IMR-90 (cell line): ENCODE measurements at regions not wholly inside any gene's neighbourhood (a gene's known extent, or its start where the extent isn't known, plus 50 kb on each side); places are given as distances from the start of the nearest gene placed in this dataset.

Source experiments
- ATAC-seq: fragments of 200-7000 bp; cut with Tn5 transposase; 2 replicates; pipeline ENCODE4 v1.9.1; 2020; ENCODE audit warnings: low read depth, mild to moderate bottlenecking, moderate library complexity
- BruUV-seq: library from RNA; stranded (reverse); fragments of 400-500 nt; replicated peaks from 2 replicates; lab custom pipeline; 2021; lab: Mats Ljungman, UMichigan
- CTCF ChIA-PET: fragments of 300-600 bp; formaldehyde crosslinking; extraction: SDS; loops from one replicate; lab custom pipeline; 2021; ENCODE audit warnings: antibody characterized with exemption; lab: Yijun Ruan, JAX
- POLR2A ChIA-PET: fragments of 300-600 bp; sonication (Branson Sonifier 250); formaldehyde crosslinking; loops from one replicate; lab custom pipeline; 2022; ENCODE audit warnings: antibody characterized with exemption; ENCODE audit not compliant: unreplicated experiment; lab: Charles Lee
- DNase-seq: peaks from one replicate; pipeline ENCODE4 v3.0.0; 2013
- H2AFZ ChIP-seq: replicated peaks from 2 replicates; pipeline ENCODE3; 2013; ENCODE audit warnings: low read length, mild to moderate bottlenecking; ENCODE audit not compliant: poor library complexity
- H2AK5ac ChIP-seq: 2 replicates; pipeline ENCODE4 v1.6.1; 2013; ENCODE audit warnings: low read depth, low read length, inconsistent platforms
- H2AK9ac ChIP-seq: replicated peaks from 2 replicates; pipeline ENCODE3; 2013; ENCODE audit warnings: mild to moderate bottlenecking, low read depth, low read length, moderate library complexity; ENCODE audit not compliant: poor library complexity
- H2BK120ac ChIP-seq: 2 replicates; pipeline ENCODE4 v1.6.1; 2013; ENCODE audit warnings: low read depth, low read length, inconsistent platforms
- H2BK15ac ChIP-seq: 3 replicates; pipeline ENCODE4 v1.6.1; 2013; ENCODE audit warnings: low read depth, low read length, inconsistent platforms
- H2BK20ac ChIP-seq: 2 replicates; pipeline ENCODE4 v1.6.1; 2013; ENCODE audit warnings: low read depth, mild to moderate bottlenecking, inconsistent platforms, low read length, moderate library complexity
- H2BK5ac ChIP-seq: 2 replicates; pipeline ENCODE4 v1.6.1; 2013; ENCODE audit warnings: mild to moderate bottlenecking, low read depth, low read length, inconsistent platforms; ENCODE audit not compliant: poor library complexity, severe bottlenecking
- H3K14ac ChIP-seq: replicated peaks from 2 replicates; pipeline ENCODE4 v1.6.1; 2013; ENCODE audit warnings: low read depth, low read length, inconsistent platforms
- H3K18ac ChIP-seq: 2 replicates; pipeline ENCODE4 v1.6.1; 2013; ENCODE audit warnings: low read depth, low read length, control low read depth
- H3K23ac ChIP-seq: 2 replicates; pipeline ENCODE4 v1.6.1; 2013; ENCODE audit warnings: low read depth, low read length, inconsistent platforms
- H3K27ac ChIP-seq: 2 replicates; pipeline ENCODE4 v1.5.1; 2013; ENCODE audit warnings: mild to moderate bottlenecking, control low read depth, low read length; ENCODE audit not compliant: insufficient read depth
- H3K27me3 ChIP-seq: 2 replicates; pipeline ENCODE4 v1.6.1; 2013; ENCODE audit warnings: low read length; ENCODE audit not compliant: control insufficient read depth, insufficient read depth
- H3K36me3 ChIP-seq: 2 replicates; pipeline ENCODE4 v1.6.1; 2013; ENCODE audit warnings: low read length, mixed read lengths; ENCODE audit not compliant: control insufficient read depth, insufficient read depth
- H3K4ac ChIP-seq: 2 replicates; pipeline ENCODE4 v1.6.1; 2013; ENCODE audit warnings: low read depth, low read length, inconsistent platforms
- H3K4me1 ChIP-seq: 2 replicates; pipeline ENCODE4 v1.6.1; 2013; ENCODE audit warnings: low read length, mixed read lengths; ENCODE audit not compliant: control insufficient read depth, insufficient read depth
- H3K4me2 ChIP-seq: 2 replicates; pipeline ENCODE4 v1.6.1; 2013; ENCODE audit warnings: low read depth, mild to moderate bottlenecking, control low read depth, low read length, moderate library complexity
- H3K4me3 ChIP-seq: 2 replicates; pipeline ENCODE4 v1.5.1; 2013; ENCODE audit warnings: low read depth, mild to moderate bottlenecking, control low read depth, low read length, moderate library complexity; ENCODE audit not compliant: insufficient read depth
- H3K56ac ChIP-seq: 2 replicates; pipeline ENCODE4 v1.6.1; 2013; ENCODE audit warnings: low read length, inconsistent platforms; ENCODE audit not compliant: insufficient read depth; ENCODE audit errors: extremely low read depth
- H3K79me1 ChIP-seq, 2 experiments: 2 replicates each; pipeline ENCODE4 v1.6.1; 2013; ENCODE audit warnings: low read length in 2 of 2, inconsistent platforms in 1 of 2, low read depth in 1 of 2
- H3K9ac ChIP-seq: 2 replicates; pipeline ENCODE4 v1.6.1; 2013; ENCODE audit warnings: low read depth, low read length, control low read depth
- H3K9me1 ChIP-seq: 2 replicates; pipeline ENCODE4 v1.6.1; 2013; ENCODE audit warnings: low read length, inconsistent platforms; ENCODE audit not compliant: insufficient read depth
- H3K9me3 ChIP-seq: 2 replicates; pipeline ENCODE4 v1.6.1; 2013; ENCODE audit warnings: low read length; ENCODE audit not compliant: control insufficient read depth, insufficient read depth
- H4K20me1 ChIP-seq: 2 replicates; pipeline ENCODE4 v1.6.1; 2013; ENCODE audit warnings: low read length, inconsistent platforms; ENCODE audit not compliant: insufficient read depth
- H4K5ac ChIP-seq: 2 replicates; pipeline ENCODE4 v1.6.1; 2013; ENCODE audit warnings: mild to moderate bottlenecking, low read depth, low read length, control low read depth
- H4K8ac ChIP-seq, 2 experiments: 2 replicates each; pipeline ENCODE4 v1.6.1; 2013; ENCODE audit warnings: low read depth in 2 of 2, low read length in 2 of 2, control low read depth in 1 of 2, inconsistent platforms in 1 of 2
- H4K91ac ChIP-seq: 2 replicates; pipeline ENCODE4 v1.6.1; 2013; ENCODE audit warnings: low read depth, low read length, inconsistent platforms; ENCODE audit not compliant: insufficient read depth
- BHLHE40 ChIP-seq: fragments of 150-350 bp; IDR thresholded peaks from 2 replicates; pipeline ENCODE4 v1.6.1; 2016; ENCODE audit warnings: mild to moderate bottlenecking, low read depth, low read length
- CEBPB ChIP-seq: IDR thresholded peaks from 2 replicates; pipeline ENCODE4 v1.6.1; 2012; ENCODE audit warnings: low read depth, low read length, improper control_type of control experiment
- CHD1 ChIP-seq: IDR thresholded peaks from 2 replicates; pipeline ENCODE4 v1.6.1; 2012; ENCODE audit warnings: low read depth, low read length, improper control_type of control experiment
- CTCF ChIP-seq: conservative IDR thresholded peaks from 2 replicates; pipeline ENCODE4 v1.5.1; 2012; ENCODE audit warnings: mild to moderate bottlenecking, low read depth, low read length, improper control_type of control experiment
- ELK1 ChIP-seq: fragments of 150-350 bp; IDR thresholded peaks from 2 replicates; pipeline ENCODE4 v1.6.1; 2016; ENCODE audit warnings: low read depth, mild to moderate bottlenecking, low read length, moderate library complexity, borderline replicate concordance
- FOS ChIP-seq: fragments of 150-350 bp; IDR thresholded peaks from 2 replicates; pipeline ENCODE4 v1.6.1; 2016; ENCODE audit warnings: low read depth, low read length
- MAFK ChIP-seq: IDR thresholded peaks from 2 replicates; pipeline ENCODE4 v1.6.1; 2012; ENCODE audit warnings: low read depth, low read length, improper control_type of control experiment
- MAZ ChIP-seq: IDR thresholded peaks from 2 replicates; pipeline ENCODE4 v1.6.1; 2012; ENCODE audit warnings: low read depth, mild to moderate bottlenecking, low read length, improper control_type of control experiment, moderate library complexity, borderline replicate concordance
- MXI1 ChIP-seq: IDR thresholded peaks from 2 replicates; pipeline ENCODE4 v1.6.1; 2012; ENCODE audit warnings: low read depth, mild to moderate bottlenecking, low read length, moderate library complexity, borderline replicate concordance
- NFE2L2 ChIP-seq: fragments of 150-350 bp; IDR thresholded peaks from 2 replicates; pipeline ENCODE4 v1.6.1; 2016; ENCODE audit warnings: low read depth, mild to moderate bottlenecking, low read length
- POLR2A ChIP-seq: IDR thresholded peaks from 2 replicates; pipeline ENCODE4 v1.6.1; 2012; ENCODE audit warnings: mild to moderate bottlenecking, low read depth, low read length
- RAD21 ChIP-seq: IDR thresholded peaks from 2 replicates; pipeline ENCODE4 v1.6.1; 2012; ENCODE audit warnings: low read length, improper control_type of control experiment
- RCOR1 ChIP-seq: IDR thresholded peaks from 2 replicates; pipeline ENCODE4 v1.6.1; 2012; ENCODE audit warnings: mild to moderate bottlenecking, low read length, improper control_type of control experiment; ENCODE audit not compliant: insufficient replicate concordance
- RFX5 ChIP-seq: IDR thresholded peaks from 2 replicates; pipeline ENCODE4 v1.8.0; 2012; ENCODE audit warnings: low read depth, mild to moderate bottlenecking, low read length, moderate library complexity
- SMC3 ChIP-seq: fragments of 150-350 bp; IDR thresholded peaks from 2 replicates; pipeline ENCODE4 v1.6.1; 2016; ENCODE audit warnings: low read depth, mild to moderate bottlenecking, antibody characterized with exemption, low read length, moderate library complexity
- USF2 ChIP-seq: fragments of 150-350 bp; IDR thresholded peaks from 2 replicates; pipeline ENCODE4 v1.6.1; 2017; ENCODE audit warnings: mild to moderate bottlenecking, antibody characterized with exemption, low read length, low read depth
- WGBS, 2 experiments: methylation state at CpG; one replicate each; pipeline versions ENCODE4 v1.1.5 to v1.1.7; 2013; ENCODE audit warnings: missing lambda C conversion rate in 2 of 2; ENCODE audit not compliant: insufficient read length in 1 of 2; ENCODE audit errors: extremely low coverage in 2 of 2; 5-methylcytosine and 5-hydroxymethylcytosine counted together
- dilution Hi-C: fragments of 300-500 bp; cut with HindIII; formaldehyde crosslinking; loops from one replicate; pipeline ENCODE4 v1.14.3; 2018; ENCODE audit warnings: low sequenced_read_pairs; ENCODE audit not compliant: unreplicated experiment
- in situ Hi-C: fragments of 300-500 bp; cut with MboI; formaldehyde crosslinking; loops from 3 replicates; pipeline ENCODE4 v1.14.3; 2019; ENCODE audit warnings: low sequenced_read_pairs, inconsistent platforms, mixed read lengths
- intact Hi-C: fragments of 100-400 bp; cut with micrococcal nuclease; formaldehyde crosslinking; loops from 2 replicates; pipeline ENCODE4 v1.10.0; 2022

- Histone ChIP-seq H2BK15ac (no peak overlapping the region), H2AK9ac (no peak overlapping the region), H3K9me3 (no peaks in the 10 kb centered on the region), H4K20me1 (no peaks in the 10 kb centered on the region), H3K23ac (no peak overlapping the region), H3K56ac (no peak overlapping the region), H3K9ac (no peak overlapping the region), H3K79me1 (no peaks in the 10 kb centered on the region), H3K9me1 (no peaks in the 10 kb centered on the region), H2BK5ac (no peak overlapping the region), H4K91ac (no peak overlapping the region), H2BK20ac (no peak overlapping the region), H3K4me1 (no peaks in the 10 kb centered on the region), H2AFZ (no peak overlapping the region), H3K4ac (no peak overlapping the region), H3K18ac (no peak overlapping the region), H3K4me3 (no peak overlapping the region), H3K27me3 (peaks cover 14% of the 10 kb centered on the region), H4K5ac (no peak overlapping the region), H3K36me3 (no peaks in the 10 kb centered on the region), H3K14ac (no peak overlapping the region), H2BK120ac (no peak overlapping the region), H3K4me2 (no peak overlapping the region), H2AK5ac (no peak overlapping the region), H3K27ac (no peak overlapping the region), H4K8ac (no peak overlapping the region)
- DNase-seq (no peak), ATAC-seq (no peak)
- TF ChIP-seq BHLHE40, result no peak
- TF ChIP-seq ELK1, result no peak
- no peak for TF ChIP-seq RCOR1
- no peak for TF ChIP-seq USF2
- no peak for TF ChIP-seq POLR2A
- no peak for TF ChIP-seq MAFK
- no peak for TF ChIP-seq FOS
- no peak for TF ChIP-seq RAD21
- TF ChIP-seq SMC3, result no peak
- no peak for TF ChIP-seq CTCF
- TF ChIP-seq NFE2L2, result no peak
- TF ChIP-seq MAZ, result no peak
- TF ChIP-seq CEBPB, result no peak
- no peak for TF ChIP-seq CHD1
- no peak for TF ChIP-seq RFX5
- TF ChIP-seq MXI1, result no peak
- no CpG with 5 or more reads among the region's 2 CpGs for WGBS, 2 experiments
- dilution Hi-C loops (no loop called here), intact Hi-C loops (no loop called here), in situ Hi-C loops (no loop called here)
- CTCF ChIA-PET, result no interaction called here
- POLR2A ChIA-PET, result no interaction called here
- no TSS peak for BruUV-seq
Observed at GRCh38 chr12:113642672-113643071, 171.0 kb upstream of the LHX5 start.
